GM18502 (cell line): ENCODE measurements at regions not wholly inside any gene's neighbourhood (a gene's known extent, or its start where the extent isn't known, plus 50 kb on each side); places are given as distances from the start of the nearest gene placed in this dataset.

Source experiments
- ATAC-seq: cut with Tn5 transposase; IDR thresholded peaks from one replicate; pipeline ENCODE4 v1.9.1; 2021; ENCODE audit warnings: mild to moderate bottlenecking; ENCODE audit not compliant: unreplicated experiment, poor library complexity

DNA sequence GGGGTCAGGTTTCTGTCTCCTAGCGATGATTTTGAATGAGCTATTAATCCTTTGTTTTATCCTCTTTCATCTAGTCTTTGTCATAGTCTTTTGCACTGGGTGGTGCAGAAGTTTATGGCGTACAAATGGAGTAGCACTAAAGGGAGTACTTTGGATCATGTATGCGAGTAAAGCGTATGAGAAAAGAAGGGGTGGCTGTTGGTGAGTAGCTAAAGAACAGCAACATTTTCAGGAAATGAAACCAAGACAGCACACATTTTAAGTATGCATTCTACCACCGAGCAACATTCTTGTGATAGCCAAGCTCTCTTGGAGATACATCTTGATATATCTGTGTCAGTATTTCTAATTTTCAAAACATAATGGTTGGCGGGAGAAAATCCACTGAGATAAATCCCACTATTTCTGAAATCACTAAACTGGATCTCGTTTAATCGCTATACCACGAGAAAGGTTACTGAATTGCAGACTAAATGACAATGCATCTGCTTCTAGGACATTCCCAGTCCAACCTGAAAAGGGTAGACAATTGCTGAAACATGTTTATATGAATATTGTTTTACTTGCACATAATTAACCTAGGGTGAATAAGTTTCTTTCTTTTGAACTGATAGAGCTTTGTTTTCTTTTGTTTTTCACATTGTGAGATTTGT is 196.1 kb downstream of the TRIM27 start:
- no peak for ATAC-seq

DNA sequence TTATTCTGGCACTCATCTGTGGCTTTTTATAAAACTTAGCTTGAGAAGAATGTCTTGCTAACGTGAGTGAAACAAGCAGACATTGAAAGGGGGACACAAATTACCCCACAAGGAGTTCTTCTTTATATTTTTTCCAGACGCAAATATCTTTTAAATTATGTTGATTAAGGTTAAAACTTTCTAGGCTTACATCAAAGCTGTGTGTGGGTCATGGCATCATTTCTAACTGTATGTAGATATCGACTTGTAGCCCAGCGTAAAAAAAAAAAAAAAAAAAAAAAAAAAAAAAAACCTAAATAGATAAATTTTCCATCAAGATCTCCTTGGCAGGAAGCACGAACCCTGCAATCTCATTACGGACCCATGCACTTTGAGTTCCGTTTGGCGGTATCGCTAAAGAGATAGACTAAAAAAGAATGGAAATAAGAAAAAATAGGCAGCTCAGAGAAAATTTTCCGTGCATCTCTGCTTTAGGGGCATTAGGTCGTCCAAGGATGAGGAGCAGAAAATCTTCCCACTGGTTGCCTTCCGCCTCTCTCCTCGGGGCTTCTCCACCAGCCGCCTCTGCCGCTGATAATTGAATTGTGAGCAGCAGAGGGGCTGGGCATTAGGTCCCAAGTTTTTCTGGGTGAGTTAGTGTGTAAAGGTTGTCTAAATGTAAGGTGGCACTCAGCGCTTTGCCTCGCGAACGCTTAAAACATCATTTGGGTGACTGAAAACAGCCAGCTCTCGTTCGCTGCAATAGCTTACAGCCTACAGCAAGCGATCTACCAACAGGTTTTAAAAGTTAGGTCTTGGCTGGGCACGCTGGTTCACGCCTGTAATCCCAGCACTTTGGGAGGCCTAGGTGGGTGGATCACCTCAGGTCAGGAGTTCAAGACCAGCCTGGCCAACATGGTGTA is 194.0 kb downstream of the TRIM27 start:
- ATAC-seq = no peak

- no peak for ATAC-seq
Measured at GRCh38 chr6:28732052-28732451, 191.7 kb downstream of the TRIM27 start.

DNA sequence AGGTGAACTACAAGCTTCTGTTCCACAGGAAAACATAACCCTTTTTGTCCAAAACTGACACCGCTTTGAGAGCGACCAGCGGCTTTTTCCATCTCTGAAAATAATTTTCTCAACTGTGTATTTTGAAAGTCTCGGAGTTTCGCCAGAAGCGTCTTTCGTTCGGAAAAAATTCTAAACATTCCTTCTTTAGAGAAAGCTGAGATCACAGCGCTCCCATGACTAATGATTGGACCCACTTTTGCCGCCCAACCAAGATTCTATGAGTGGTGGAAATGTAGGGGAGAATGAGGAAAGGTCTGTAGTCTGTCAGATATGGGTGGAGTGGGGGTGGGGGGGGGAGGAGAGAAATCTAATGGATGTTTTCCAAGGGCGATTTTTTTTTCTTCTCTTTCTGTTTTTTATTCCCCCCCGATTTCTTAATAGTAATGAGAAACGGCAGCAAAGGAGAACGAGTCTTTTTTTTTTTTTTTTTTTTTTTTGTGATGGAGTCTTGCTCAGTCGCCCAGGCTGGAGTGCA is 189.3 kb downstream of the TRIM27 start:
- no peak for ATAC-seq

GRCh38 chr6:28736121-28736520 is 187.7 kb downstream of the TRIM27 start:
- ATAC-seq = no peak

GRCh38 chr6:28737750-28738395 is 185.9 kb downstream of the TRIM27 start:
- no peak for ATAC-seq

- no peak for ATAC-seq
Measured at GRCh38 chr6:28738396-28738765, 185.4 kb downstream of the TRIM27 start.

- no peak for ATAC-seq
Measured at GRCh38 chr6:28741363-28741762, 182.4 kb downstream of the TRIM27 start.

DNA sequence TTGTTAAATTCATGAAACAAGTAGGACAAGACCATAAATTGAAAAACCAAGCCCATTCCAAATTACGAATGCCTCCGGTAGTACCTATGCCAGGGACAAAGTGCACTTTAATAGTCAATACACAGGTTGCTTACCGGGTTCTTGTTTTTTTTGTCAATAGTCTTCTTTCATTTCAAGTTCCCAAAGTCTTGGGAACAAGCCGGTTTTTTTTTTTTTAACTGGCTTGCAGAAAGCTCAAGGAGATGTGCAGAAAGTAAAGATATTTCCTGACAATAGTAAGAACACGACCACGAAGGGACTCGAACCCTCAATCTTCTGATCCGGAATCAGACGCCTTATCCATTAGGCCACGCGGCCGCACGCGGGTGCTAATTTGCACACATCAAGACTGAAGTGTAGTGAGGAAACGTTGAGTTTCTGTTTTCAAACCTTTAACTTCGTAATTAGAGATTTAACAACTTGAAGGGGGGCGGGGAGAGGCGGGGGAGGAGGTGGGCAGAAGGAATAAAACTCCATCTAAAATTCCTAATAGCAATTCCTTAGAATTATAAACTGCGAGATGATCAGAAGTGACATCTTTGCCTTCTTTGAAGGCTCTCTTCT is 181.0 kb downstream of the TRIM27 start:
- no peak for ATAC-seq

DNA sequence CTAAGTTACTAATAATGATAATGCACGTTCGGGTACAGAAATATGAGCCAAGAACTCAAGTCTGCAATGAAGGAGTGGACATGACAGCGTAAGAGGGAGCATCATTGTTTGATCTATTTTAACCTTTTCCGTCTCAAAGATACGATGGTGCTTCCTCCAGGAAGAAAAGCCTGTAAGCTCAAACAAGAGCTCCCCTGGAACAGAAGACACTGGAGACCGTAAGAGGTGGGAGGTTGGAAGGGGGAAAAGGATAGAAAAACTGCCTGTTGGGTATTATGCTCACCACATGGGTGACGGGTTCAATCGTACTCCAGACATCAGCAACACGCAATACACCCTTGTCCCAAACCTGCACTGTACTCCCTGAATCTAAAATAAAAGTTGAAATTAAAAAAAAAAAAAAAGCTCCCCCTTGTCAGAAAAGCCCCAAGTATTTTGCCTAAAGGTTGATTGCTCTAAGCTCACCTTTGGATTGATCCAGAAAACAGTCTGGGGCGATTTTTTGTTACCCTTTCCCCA is 180.5 kb downstream of the TRIM27 start:
- no peak for ATAC-seq

DNA sequence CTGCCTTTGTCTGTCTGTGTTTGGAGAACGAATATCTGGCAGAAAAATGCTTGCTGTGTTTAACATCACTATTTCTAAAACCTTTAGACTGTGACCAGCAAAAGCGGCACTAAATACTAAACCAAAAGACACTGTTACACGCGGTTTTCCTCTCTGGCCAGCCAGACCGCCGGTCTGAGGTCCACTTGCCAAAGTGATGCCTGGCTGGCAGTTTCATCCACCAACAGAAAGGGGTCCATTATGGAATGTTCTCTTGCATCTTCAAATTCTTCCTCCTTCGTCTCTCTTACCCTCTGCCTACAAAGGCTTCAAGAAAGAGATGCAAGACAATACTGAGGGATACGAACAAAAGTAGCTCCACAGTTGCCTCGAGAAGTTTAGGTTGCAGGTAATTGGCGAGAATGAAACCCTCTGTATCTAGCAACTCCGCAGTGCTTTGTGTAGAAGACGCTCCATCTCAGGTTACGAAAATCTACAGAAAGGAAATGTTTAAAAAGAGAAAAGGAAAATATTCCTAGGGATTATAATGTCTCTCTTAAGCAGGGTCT is 176.6 kb downstream of the TRIM27 start:
- ATAC-seq = no peak

DNA sequence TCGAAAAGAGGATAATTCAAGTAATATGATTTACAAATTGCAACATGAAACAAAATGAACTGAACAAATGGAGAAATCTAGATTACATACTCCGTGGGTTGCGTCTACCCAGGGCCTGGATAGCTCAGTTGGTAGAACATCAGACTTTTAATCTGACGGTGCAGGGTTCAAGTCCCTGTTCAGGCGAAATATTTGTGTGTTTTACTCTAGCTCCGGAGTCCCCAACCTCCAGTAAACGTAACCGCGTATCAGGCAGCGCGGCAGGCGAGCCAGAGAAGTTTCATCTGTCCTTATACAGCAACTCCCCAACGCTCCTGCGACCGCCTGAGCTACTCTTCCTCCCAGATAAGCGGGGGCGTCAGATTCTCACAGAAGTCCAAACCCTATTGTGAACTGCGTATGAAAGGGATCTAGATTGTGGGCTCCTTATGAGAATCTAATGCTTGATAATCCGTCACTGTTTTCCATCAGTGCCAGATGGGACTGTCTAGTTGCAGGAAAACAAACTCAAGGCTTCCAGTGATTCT is 176.1 kb downstream of the TRIM27 start:
- ATAC-seq = no peak

GRCh38 chr6:28748192-28748591 is 175.6 kb downstream of the TRIM27 start:
- no peak for ATAC-seq

GRCh38 chr6:28750926-28751458 is 172.8 kb downstream of the TRIM27 start:
- ATAC-seq = no peak

DNA sequence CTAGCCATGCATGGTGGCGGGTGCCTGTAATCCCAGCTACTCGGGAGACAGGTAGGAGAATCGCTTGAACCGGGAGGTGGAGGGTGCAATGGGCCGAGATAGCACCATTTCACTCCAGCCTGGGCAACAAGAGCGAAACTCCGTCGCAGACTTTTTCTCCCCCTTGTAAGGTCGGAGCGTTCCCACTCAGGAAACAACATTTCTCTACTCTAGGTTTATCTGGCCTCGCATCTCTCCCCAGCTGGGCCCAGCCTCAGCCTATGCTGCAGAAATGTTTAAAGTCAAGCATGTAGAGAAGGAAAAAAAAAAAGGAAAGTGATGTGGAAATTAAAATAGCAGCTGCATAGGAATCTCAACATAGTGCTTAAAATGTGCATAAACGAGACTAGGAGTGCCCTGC is 172.3 kb downstream of the TRIM27 start:
- no peak for ATAC-seq

- no peak for ATAC-seq
Measured at GRCh38 chr6:28751963-28752350, 171.8 kb downstream of the TRIM27 start.

DNA sequence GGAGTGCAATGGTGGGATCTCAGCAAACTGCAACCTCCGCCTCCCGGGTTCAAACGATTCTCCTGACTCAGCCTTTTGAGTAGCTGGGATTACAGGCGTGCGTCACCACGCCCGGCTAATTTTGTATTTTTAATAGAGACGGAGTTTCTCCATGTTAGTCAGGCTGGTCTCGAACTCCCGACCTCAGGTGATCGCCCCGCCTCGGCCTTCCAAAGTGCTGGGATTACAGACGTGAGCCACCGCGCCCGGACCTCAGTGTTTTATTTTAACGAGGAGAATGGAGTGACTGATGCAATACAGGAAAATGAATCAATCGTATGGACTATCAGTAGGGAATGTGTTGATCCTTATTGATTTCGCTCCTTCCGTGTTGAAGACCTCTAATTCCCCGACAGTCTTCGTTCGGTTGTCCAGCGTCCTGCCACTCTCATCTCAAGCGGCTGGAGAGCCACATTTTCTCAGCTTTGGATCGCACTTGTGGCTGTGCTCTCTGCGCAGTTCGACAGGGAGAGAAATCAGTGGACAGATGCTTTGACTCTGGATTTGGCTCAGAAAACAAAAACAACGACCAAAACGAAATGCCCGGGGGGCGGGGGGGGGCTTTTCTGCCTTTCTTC is 166.2 kb downstream of the TRIM27 start:
- ATAC-seq = no peak

- ATAC-seq = no peak
Measured at GRCh38 chr6:28758046-28758817, 165.6 kb downstream of the TRIM27 start.

- no peak for ATAC-seq
Measured at GRCh38 chr6:28758818-28759235, 165.0 kb downstream of the TRIM27 start.
